GM10266 (cell line): ENCODE measurements at regions not wholly inside any gene's neighbourhood (a gene's known extent, or its start where the extent isn't known, plus 50 kb on each side); places are given as distances from the start of the nearest gene placed in this dataset.
"Not testable (repeated sequence)": the region's sequence is repeated elsewhere in the genome, so short reads cannot be mapped to it uniquely, and the experiment has no call there.

Experiments
- DNase-seq: peaks from one replicate; pipeline ENCODE4 v3.0.0; 2012; ENCODE audit errors: extremely low spot score
- CTCF ChIP-seq: IDR thresholded peaks from 2 replicates; pipeline ENCODE4 v1.5.1; 2012; ENCODE audit warnings: mild to moderate bottlenecking, low read depth; ENCODE audit not compliant: control insufficient read depth, insufficient read depth; ENCODE audit errors: missing control alignments

- no peak for TF ChIP-seq CTCF
- DNase-seq, result peak; percentile 11
Observed at GRCh38 chr22:11253000-11253511, 4274.9 kb upstream of the OR11H1 start.

- not testable (repeated sequence) for DNase-seq
Observed at GRCh38 chr22:11270981-11271380, 4257.0 kb upstream of the OR11H1 start.

GRCh38 chr22:11285116-11285838 is 4242.7 kb upstream of the OR11H1 start:
- DNase-seq, result not testable (repeated sequence)

GRCh38 chr22:11285839-11286205 is 4242.2 kb upstream of the OR11H1 start:
- DNase-seq, result not testable (repeated sequence)

GRCh38 chr22:11288246-11289220 is 4239.5 kb upstream of the OR11H1 start:
- DNase-seq, result not testable (repeated sequence)

GRCh38 chr22:11298126-11298893 is 4229.7 kb upstream of the OR11H1 start:
- not testable (repeated sequence) for DNase-seq

GRCh38 chr22:11302427-11302826 is 4225.6 kb upstream of the OR11H1 start:
- DNase-seq, result not testable (repeated sequence)

GRCh38 chr22:11302904-11303303 is 4225.1 kb upstream of the OR11H1 start:
- not testable (repeated sequence) for DNase-seq

GRCh38 chr22:11305179-11305578 is 4222.8 kb upstream of the OR11H1 start:
- not testable (repeated sequence) for DNase-seq

- DNase-seq, result not testable (repeated sequence)
Observed at GRCh38 chr22:11306933-11307518, 4221.0 kb upstream of the OR11H1 start.

- TF ChIP-seq CTCF, result no peak
- DNase-seq, result no peak
Observed at GRCh38 chr22:11307998-11308397, 4220.0 kb upstream of the OR11H1 start.

GRCh38 chr22:11309777-11310176 is 4218.2 kb upstream of the OR11H1 start:
- DNase-seq, result not testable (repeated sequence)

- DNase-seq, result not testable (repeated sequence)
Observed at GRCh38 chr22:11310647-11311046, 4217.3 kb upstream of the OR11H1 start.

GRCh38 chr22:11312640-11313039 is 4215.4 kb upstream of the OR11H1 start:
- not testable (repeated sequence) for DNase-seq

GRCh38 chr22:11313040-11313759 is 4214.8 kb upstream of the OR11H1 start:
- not testable (repeated sequence) for DNase-seq

GRCh38 chr22:11318633-11319032 is 4209.4 kb upstream of the OR11H1 start:
- DNase-seq, result not testable (repeated sequence)

GRCh38 chr22:11324439-11325037 is 4203.5 kb upstream of the OR11H1 start:
- DNase-seq, result not testable (repeated sequence)
